Karpas-422 (cell line): ENCODE measurements at regions not wholly inside any gene's neighbourhood (a gene's known extent, or its start where the extent isn't known, plus 50 kb on each side); places are given as distances from the start of the nearest gene placed in this dataset. TPM values are rescaled to one million over a fixed set of nuclear protein-coding genes. Genes with fewer than 3 reads are reported as not detected.

Source experiments
- DNase-seq: peaks from one replicate; pipeline ENCODE4 v3.0.0-alpha.2; 2015
- H2AFZ ChIP-seq: fragments of 200-600 bp; sonication (generic); 2 replicates; pipeline ENCODE4 v1.6.1; 2014; ENCODE audit warnings: antibody characterized with exemption, low read length, mixed read lengths
- H3K27ac ChIP-seq: fragments of 200-600 bp; sonication (generic); 2 replicates; pipeline ENCODE4 v1.5.1; 2014; ENCODE audit warnings: mild to moderate bottlenecking, low read length, moderate library complexity
- H3K27me3 ChIP-seq: fragments of 200-600 bp; sonication (generic); 2 replicates; pipeline ENCODE4 v1.6.1; 2014; ENCODE audit warnings: low read length, mixed read lengths
- H3K36me3 ChIP-seq: fragments of 200-600 bp; sonication (generic); 2 replicates; pipeline ENCODE4 v1.6.1; 2014; ENCODE audit warnings: low read length, mixed read lengths; ENCODE audit not compliant: insufficient read depth
- H3K4me1 ChIP-seq: fragments of 200-600 bp; sonication (generic); 2 replicates; pipeline ENCODE4 v1.6.1; 2014; ENCODE audit warnings: mild to moderate bottlenecking, low read length, mixed read lengths
- H3K4me2 ChIP-seq: fragments of 200-600 bp; sonication (generic); 2 replicates; pipeline ENCODE4 v1.6.1; 2014; ENCODE audit warnings: low read length, low read depth, mild to moderate bottlenecking; ENCODE audit not compliant: poor library complexity, severe bottlenecking
- H3K4me3 ChIP-seq: fragments of 200-600 bp; sonication (generic); 2 replicates; pipeline ENCODE4 v1.5.1; 2014; ENCODE audit warnings: mild to moderate bottlenecking, antibody characterized with exemption, low read length, mixed read lengths
- H3K79me2 ChIP-seq: fragments of 200-600 bp; sonication (generic); 2 replicates; pipeline ENCODE4 v1.6.1; 2014; ENCODE audit warnings: mild to moderate bottlenecking, low read length, mixed read lengths
- H3K9ac ChIP-seq: fragments of 200-600 bp; sonication (generic); 2 replicates; pipeline ENCODE4 v1.6.0; 2014; ENCODE audit warnings: low read length
- H3K9me2 ChIP-seq: fragments of 200-600 bp; sonication (generic), shearing (Covaris generic); replicated peaks from 2 replicates; pipeline ENCODE4 v1.6.0; 2014; ENCODE audit warnings: mild to moderate bottlenecking, low read length, moderate library complexity; ENCODE audit not compliant: insufficient read depth
- H3K9me3 ChIP-seq: fragments of 300-700, 200-600 bp; sonication (generic); 2 replicates; pipeline ENCODE4 v1.6.1; 2014; ENCODE audit warnings: low read length, mixed read lengths
- H4K20me1 ChIP-seq: fragments of 200-600 bp; sonication (generic); 2 replicates; pipeline ENCODE4 v1.6.1; 2014; ENCODE audit warnings: mild to moderate bottlenecking, antibody characterized with exemption, low read length, low read depth; ENCODE audit not compliant: insufficient read depth
- small RNA-seq: library from RNA; depleted of rRNA; stranded (forward); fragments of <200 nt; gene quantifications from one replicate; pipeline ENCODE3, GENCODE V24; 2014

GRCh38 chr5:98994611-98995010 is 65.8 kb upstream of the CHD1 start:
- no peak overlapping the region for H3K4me2 ChIP-seq
- no peaks in the 10 kb centered on the region for H3K36me3 ChIP-seq
- H3K9ac ChIP-seq = no peak overlapping the region
- H3K27me3 ChIP-seq = no peaks in the 10 kb centered on the region
- no peak for DNase-seq
- H3K4me3 ChIP-seq = no peak overlapping the region
- H3K4me1 ChIP-seq = no peaks in the 10 kb centered on the region
- H3K9me3 ChIP-seq = no peaks in the 10 kb centered on the region
- H4K20me1 ChIP-seq = no peaks in the 10 kb centered on the region
- no peaks in the 10 kb centered on the region for H3K9me2 ChIP-seq
- H3K27ac ChIP-seq = no peak overlapping the region
- H3K79me2 ChIP-seq = no peaks in the 10 kb centered on the region
- no peak overlapping the region for H2AFZ ChIP-seq

GRCh38 chr5:98993512-98993911 is 64.7 kb upstream of the CHD1 start:
- Histone ChIP-seq H3K4me2 (no peak overlapping the region), H3K9me3 (no peaks in the 10 kb centered on the region), H3K79me2 (no peaks in the 10 kb centered on the region), H3K36me3 (no peaks in the 10 kb centered on the region), H3K27me3 (no peaks in the 10 kb centered on the region), H3K9me2 (no peaks in the 10 kb centered on the region), H4K20me1 (no peaks in the 10 kb centered on the region), H3K4me3 (no peak overlapping the region), H2AFZ (no peak overlapping the region), H3K9ac (no peak overlapping the region), H3K4me1 (no peaks in the 10 kb centered on the region), H3K27ac (no peak overlapping the region)
- no peak for DNase-seq

- no peaks in the 10 kb centered on the region for H3K9me2 ChIP-seq
- H3K9ac ChIP-seq = no peak overlapping the region
- H3K4me2 ChIP-seq = no peak overlapping the region
- H3K36me3 ChIP-seq = no peaks in the 10 kb centered on the region
- DNase-seq = no peak
- no peak overlapping the region for H3K4me3 ChIP-seq
- H4K20me1 ChIP-seq = no peaks in the 10 kb centered on the region
- H3K9me3 ChIP-seq = no peaks in the 10 kb centered on the region
- no peaks in the 10 kb centered on the region for H3K79me2 ChIP-seq
- no peaks in the 10 kb centered on the region for H3K4me1 ChIP-seq
- no peak overlapping the region for H3K27ac ChIP-seq
- no peaks in the 10 kb centered on the region for H3K27me3 ChIP-seq
- H2AFZ ChIP-seq = no peak overlapping the region
Observed at GRCh38 chr5:98992552-98992951, 63.7 kb upstream of the CHD1 start.

- Histone ChIP-seq H3K36me3 (no peaks in the 10 kb centered on the region), H3K9me3 (no peaks in the 10 kb centered on the region), H3K9me2 (no peaks in the 10 kb centered on the region), H3K27me3 (no peaks in the 10 kb centered on the region), H3K4me1 (no peaks in the 10 kb centered on the region), H4K20me1 (no peaks in the 10 kb centered on the region), H3K4me3 (no peak overlapping the region), H3K4me2 (no peak overlapping the region), H3K9ac (no peak overlapping the region), H3K27ac (no peak overlapping the region), H3K79me2 (no peaks in the 10 kb centered on the region), H2AFZ (no peak overlapping the region)
- no peak for DNase-seq
Observed at GRCh38 chr5:98989727-98990126, 60.9 kb upstream of the CHD1 start.

GRCh38 chr5:98986587-98986986 is 57.8 kb upstream of the CHD1 start:
- DNase-seq = no peak
- H3K4me2 ChIP-seq = no peak overlapping the region
- no peak overlapping the region for H3K27ac ChIP-seq

GRCh38 chr5:98982880-98983279 is 54.1 kb upstream of the CHD1 start:
- Histone ChIP-seq H3K9me3 (no peaks in the 10 kb centered on the region), H3K27me3 (no peaks in the 10 kb centered on the region), H3K9ac (no peak overlapping the region), H3K4me2 (no peak overlapping the region), H3K36me3 (no peaks in the 10 kb centered on the region), H3K9me2 (no peaks in the 10 kb centered on the region), H2AFZ (no peak overlapping the region), H3K4me1 (no peaks in the 10 kb centered on the region), H3K27ac (no peak overlapping the region), H4K20me1 (no peaks in the 10 kb centered on the region), H3K79me2 (no peaks in the 10 kb centered on the region), H3K4me3 (no peak overlapping the region)
- DNase-seq = no peak

More at GRCh38 chr5:98986587-98986986, 57.8 kb upstream of the CHD1 start:
- H3K79me2 ChIP-seq = no peaks in the 10 kb centered on the region
- H3K36me3 ChIP-seq = no peaks in the 10 kb centered on the region
- no peaks in the 10 kb centered on the region for H3K4me1 ChIP-seq
- no peaks in the 10 kb centered on the region for H3K9me3 ChIP-seq
- H2AFZ ChIP-seq = no peak overlapping the region
- H4K20me1 ChIP-seq = no peaks in the 10 kb centered on the region
- H3K27me3 ChIP-seq = no peaks in the 10 kb centered on the region
- H3K9ac ChIP-seq = no peak overlapping the region
- H3K4me3 ChIP-seq = no peak overlapping the region
- no peaks in the 10 kb centered on the region for H3K9me2 ChIP-seq

Small RNA genes in the stretch of these regions (small RNA-seq; reads per million reads assigned to genes)
- gene MTND4LP5 (not detected), gene RF00019 (not detected), gene RNU6-1119P (not detected)
